GM21390 (cell line): ENCODE measurements at regions not wholly inside any gene's neighbourhood (a gene's known extent, or its start where the extent isn't known, plus 50 kb on each side); places are given as distances from the start of the nearest gene placed in this dataset.
"Not testable (repeated sequence)": the region's sequence is repeated elsewhere in the genome, so short reads cannot be mapped to it uniquely, and the experiment has no call there.

Experiments
- ATAC-seq: cut with Tn5 transposase; IDR thresholded peaks from one replicate; pipeline ENCODE4 v1.9.1; 2021; ENCODE audit not compliant: unreplicated experiment

DNA sequence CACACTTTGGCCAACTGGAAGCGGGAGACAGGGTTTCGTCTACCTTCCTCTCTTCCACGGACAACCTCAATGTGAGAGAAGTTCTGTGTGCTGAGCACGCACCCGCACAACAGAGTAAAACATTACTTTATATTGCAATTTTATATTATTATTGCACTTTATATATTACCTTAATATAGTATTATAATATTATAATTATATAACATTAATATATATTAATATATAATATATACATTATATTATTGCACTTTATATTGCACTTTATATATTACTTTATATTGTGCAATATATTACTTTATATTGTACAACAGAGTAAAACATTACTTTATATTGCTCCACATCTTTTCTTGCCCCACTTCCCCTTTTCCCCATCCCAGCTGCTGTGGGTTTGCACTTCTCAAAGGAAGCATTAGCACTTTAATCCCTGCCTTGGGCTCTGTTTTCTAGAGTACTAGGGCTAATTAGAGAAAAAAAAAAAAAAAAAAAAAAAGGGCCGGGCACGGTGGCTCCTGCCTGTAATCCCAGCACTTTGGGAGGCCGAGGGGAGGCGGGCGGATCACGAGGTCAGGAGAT is 76.4 kb upstream of the SLC4A7 start:
- no peak for ATAC-seq

DNA sequence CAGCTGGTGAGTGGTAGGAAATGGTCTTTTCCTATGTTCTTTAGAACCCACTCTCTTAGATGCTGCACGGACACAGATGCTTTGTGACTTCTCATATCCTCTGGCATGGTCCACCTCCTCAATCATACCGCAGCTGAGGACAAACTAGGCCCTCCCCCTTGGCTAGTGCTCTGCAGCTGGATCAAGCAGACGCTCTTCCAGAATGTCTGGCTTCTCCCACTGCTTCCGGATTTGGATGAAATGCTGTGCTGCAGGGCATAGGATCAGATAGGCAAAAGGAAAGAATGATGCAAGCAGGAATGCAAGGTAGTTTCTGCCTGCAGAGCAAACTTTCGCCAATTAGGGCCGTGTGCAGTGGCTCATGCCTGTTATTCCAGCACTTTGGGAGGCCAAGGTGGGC is 75.7 kb upstream of the SLC4A7 start:
- ATAC-seq: no peak

DNA sequence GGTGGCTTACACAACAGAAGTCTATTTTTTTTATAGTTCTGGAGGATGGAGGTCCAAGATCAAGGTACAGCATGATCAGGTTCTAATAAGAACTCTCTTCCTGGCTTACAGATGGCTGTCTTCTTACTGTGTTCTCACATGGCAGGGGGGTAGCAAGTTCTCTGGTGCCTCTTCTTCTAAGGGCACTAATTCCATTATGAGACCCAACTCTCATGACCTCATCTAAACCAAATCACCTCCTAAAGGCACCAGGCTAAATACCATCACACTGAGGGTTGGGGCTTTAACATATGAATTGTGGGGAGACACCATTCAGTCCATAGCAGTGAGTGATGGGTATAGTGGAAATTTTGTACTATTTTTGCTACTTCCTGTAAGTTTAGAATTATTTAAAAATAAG is 75.2 kb upstream of the SLC4A7 start:
- no peak for ATAC-seq

DNA sequence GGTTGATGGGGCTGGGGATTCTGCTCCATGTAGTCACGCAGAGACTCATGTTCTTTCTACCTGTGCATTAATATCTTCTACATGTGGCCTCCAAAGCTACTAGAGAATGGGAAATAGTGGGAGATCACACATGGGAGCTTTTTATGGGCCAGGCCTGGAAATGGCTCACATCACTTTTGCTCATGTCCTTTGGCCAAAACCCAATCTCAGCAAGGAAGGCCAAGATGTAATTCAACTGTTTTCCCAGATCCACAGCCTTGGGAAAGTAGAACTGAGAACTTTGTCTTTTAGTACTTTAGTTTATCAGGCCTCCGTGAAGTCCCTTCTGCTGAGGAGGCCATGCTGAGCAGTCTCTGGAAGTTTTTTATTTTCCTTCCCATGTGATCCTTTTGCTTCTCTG is 73.2 kb upstream of the SLC4A7 start:
- no peak for ATAC-seq

DNA sequence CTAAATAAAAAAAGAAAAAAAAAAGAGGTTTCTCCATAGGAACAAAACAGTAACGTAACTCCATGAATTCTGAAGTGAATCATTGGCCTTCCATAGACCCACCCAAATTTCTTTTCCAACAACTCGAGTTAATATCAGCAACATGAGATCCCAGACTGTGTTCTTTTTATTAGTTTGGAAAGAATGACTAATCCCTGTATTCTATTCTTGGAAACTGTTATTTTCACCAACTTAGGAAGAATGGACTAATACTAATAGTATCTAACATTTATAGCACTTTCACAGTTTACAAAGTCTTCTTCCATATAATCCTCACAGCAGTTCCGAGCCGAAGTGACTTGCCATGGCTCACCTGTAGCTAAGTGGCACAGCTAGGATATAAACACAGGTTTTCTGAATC is 72.7 kb upstream of the SLC4A7 start:
- no peak for ATAC-seq

DNA sequence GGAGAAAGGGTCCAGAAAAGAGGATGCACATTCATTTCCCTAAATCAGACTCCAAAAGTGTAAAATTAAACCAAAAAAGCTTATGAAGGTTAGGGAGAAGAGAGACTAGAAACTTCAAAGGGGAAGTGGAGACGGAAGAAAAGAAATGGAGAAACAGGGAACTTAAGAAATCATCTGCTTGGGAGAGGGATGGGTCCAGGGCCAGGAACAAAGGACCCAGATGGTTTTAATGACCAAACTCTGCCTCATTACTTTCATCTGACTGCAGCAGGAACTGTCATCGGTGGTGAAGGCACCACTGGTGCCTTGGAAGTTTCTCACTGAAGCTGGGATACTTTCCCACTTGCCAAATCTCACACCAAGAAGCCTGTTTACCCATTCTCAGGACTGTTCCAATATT is 70.5 kb upstream of the SLC4A7 start:
- no peak for ATAC-seq

DNA sequence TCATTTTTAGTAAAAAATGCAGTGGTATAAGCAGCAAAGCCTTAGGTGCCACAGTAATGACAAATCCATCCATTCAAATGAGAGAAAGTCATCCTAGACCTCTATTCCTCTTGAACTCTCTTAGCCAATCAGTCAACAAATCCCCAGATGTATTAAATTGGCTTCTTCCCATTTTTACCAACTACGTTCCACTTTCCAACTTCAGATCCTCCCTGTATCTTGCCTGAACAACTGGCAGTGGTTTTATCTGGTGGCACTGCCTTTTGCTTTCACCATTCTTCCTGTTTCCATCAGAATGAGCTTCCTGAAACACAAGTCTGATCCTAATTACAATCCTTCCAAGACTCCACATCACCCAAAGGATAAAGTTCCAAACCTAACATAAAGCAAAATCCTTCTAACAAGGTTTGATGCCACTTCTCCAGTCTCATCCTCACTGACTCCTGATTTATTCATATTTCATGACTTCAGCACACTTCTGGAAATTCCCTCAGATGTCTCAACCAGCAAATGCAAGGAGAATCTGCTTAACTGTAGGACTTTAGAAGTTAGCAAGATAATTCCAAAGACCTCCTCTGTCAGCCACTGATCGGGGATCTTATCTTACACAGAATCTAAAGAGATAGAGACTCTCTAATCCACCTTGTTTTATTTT is 69.8 kb upstream of the SLC4A7 start:
- no peak for ATAC-seq

DNA sequence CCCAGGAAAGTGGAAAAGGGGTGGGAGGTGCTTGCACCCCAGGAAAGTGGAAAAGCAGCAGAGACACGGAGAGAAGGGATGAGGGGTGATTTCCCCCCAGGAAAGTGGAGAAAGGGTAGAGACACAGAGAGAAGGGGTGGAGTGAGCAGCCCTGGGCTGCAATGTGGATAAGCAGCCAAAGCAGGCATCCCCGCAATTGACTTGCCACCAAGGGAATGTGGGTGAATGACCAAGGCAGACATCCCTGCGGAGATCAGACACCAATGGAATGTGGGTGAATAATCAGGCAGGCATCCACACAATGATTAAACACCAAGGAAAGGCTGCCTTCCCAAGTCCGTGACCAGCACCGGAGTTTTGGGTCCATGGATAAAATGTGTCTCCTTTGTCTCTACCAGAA is 68.5 kb upstream of the SLC4A7 start:
- not testable (repeated sequence) for ATAC-seq

DNA sequence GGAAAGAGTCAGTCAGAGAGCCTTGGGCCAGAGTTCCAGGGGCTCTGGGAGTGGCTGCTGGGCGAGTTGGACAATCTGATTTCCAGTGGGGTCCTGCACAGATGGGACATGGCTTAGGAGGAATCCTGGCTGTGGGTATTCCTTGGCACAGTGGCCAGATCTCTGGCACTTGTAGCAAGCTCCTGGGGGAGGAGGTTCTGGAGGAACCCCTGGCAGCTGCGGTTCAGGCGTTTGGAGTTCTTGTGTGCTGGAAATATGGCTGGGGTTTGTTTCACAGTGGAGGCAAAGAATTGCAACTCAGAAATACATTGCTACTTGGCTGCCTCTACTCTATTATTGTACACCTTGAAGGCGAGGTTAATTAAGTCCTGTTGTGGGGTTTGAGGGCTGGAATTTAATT is 67.2 kb upstream of the SLC4A7 start:
- not testable (repeated sequence) for ATAC-seq

DNA sequence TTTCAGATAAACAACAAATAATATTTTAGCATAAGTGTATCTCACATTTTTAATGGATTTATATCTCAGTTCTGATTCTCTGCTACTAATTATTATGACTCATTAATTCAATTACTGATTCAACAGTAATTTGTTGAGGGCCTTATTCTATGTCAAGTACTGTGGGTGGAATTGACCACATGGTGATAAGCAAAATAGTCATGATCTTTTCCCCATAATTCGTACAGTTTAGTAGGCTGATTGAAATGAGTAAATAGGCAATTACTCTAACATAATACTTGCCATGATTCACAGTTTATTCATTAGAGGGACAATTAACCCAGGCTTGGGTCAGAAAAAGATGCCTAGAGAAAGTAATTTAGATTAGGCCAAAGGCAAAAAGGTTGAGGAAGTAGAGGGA is 60.9 kb upstream of the SLC4A7 start:
- ATAC-seq: no peak

DNA sequence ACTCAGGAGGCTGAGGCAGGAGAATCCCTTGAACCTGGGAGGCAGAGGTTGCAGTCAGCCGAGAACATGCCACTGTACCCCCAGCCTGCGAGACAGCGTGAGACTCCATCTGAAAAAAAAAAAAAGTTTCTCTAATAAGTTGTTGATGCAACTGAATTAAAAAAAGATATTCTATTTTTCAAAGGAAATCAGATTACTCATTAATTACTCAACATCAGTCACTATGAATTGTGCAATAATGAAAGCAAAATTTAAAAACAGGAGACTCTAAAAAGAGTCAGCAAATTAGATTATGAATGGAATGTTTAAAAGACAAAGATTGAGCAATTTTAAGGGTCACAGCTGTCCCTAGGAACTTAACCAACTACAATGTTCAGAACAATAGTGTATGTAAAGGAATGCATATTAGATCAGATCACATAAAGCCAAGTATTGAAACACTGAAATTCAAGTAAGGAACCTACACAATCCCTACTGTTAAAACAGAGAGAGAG is 60.2 kb upstream of the SLC4A7 start:
- ATAC-seq: no peak

DNA sequence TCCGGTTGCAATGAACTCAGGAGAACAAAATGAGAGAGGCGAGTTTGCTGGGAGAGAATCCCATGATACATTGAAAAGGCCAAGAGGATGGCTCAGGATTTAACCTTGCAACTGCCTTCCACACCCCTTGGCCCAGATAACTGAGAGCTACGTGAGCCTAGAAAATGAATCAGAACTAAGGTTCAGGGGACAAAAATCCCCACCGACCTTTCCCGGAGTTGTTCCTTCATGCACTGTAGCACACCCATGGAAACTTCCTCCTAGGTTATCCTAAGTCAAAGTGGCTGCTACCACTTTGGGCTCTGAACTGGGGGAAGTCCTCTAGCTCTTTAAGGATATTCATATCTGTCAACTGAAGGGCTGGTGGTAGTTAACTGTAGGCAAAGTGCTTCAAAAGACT is 58.3 kb upstream of the SLC4A7 start:
- ATAC-seq: no peak

DNA sequence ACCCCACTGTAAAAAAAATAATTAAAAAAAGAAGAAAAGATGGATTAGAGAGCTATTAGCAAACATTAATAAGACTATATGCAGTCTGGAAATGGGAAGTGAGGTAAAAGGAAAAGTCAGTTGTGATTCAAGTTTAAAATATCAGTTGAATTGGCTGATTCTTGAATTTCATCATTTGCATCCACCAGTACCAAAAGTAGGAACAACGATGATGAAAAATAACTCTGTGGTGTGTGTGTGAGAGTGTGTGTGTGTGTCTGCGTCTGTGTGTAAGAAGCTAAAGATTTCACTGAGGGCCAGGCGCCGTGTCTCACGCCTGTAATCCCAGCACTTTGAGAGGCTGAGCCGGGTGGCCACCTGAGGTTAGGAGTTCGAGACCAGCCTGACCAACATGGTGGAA is 56.0 kb upstream of the SLC4A7 start:
- ATAC-seq: no peak

DNA sequence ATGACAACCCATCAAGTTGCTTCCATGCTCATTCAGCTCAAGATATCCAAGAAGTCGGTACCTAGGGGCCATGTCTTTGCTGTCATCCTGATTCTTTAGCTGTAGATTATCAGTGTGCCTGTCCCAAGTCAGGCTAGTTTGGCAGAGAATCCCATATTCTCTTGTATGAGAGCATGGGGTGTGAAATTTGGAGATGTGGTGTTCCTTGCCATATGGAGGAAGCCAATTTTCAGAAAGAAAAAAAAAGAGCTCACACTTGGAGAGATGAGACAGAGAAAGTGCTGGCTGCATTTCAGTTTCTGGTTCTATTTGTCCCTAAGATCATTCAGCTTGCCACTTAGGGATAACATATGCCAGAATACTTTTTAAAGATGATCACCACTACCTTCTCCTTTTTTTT is 52.3 kb upstream of the SLC4A7 start:
- no peak for ATAC-seq

DNA sequence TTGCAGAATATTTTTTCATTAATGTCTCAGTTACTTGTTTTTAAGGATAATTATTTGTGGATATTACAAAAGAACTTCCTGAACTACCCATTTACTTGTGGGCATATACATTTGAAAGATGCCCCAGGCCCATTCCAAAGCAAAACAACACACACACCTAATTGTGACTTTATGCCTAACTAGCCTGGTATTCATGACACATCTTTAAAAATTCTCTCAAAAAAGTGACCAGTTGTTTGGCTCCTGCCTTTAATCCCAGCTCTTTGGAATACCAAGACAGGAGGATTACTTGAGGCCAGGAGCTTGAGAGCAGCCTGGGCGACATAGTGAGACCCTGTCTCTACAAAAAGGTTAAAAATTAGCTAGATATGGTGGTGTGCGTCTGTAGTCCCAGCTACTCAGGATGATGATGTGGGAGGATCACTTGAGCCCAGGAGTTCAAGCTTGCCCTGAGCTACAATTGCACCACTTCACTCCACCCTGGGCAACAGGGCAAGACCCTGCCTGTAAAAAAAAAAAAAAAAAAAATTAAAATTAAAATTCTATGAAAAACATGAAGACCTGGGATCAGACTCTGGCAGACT is 51.7 kb upstream of the SLC4A7 start:
- ATAC-seq: no peak

DNA sequence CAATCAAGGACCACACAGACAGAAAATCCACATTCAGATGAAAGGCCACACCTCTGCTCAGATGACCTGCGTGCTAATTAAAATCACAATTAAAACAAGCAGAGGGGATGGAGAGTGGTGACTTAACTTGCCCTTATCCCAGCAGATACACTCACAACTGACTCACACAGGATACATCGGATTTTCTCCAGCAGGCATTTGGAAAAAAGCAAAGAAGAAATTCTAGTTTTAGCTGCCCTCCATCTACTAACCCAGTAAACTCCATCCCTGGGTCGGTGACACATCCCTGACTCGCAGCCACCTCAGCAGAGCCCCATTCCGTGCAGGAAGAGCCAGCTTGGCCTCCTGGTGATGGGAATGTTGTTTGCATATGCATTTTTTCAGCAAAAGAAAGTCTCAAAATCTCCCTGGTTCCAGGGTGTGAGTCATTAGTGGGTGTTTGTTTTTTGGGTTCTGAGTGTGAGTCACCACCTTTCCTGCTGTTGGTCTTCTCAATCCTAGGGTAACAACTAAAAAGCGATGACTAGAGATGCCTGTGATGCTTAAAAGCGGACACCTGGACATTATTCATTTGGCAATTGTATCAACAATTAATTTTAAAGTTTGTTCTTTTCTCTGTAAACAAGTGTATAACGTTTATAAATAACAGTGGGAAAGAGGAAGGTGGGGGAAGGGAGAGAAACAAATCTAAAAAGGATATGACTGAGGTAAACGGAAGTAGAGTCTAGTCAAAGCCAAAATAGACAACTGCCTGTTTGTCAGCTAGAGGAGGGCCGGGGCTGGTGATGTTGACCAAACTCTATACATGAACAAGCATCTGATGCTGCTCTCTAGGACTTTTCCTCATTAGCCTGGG is 49.8 kb upstream of the SLC4A7 start:
- peak; percentile 69 for ATAC-seq
